PC-3 (cell line): ENCODE measurements at regions not wholly inside any gene's neighbourhood (a gene's known extent, or its start where the extent isn't known, plus 50 kb on each side); places are given as distances from the start of the nearest gene placed in this dataset.
A peak's percentile ranks its signal among the peaks of the same experiment; 100 is the strongest.

Experiments
- ATAC-seq: fragments of 200-7000 bp; cut with Tn5 transposase; 2 replicates; pipeline ENCODE4 v1.9.1; 2020; ENCODE audit warnings: mild to moderate bottlenecking, moderate library complexity
- BruUV-seq: library from RNA; stranded (reverse); fragments of 400-500 nt; replicated peaks from 2 replicates; lab custom pipeline; 2021; lab: Mats Ljungman, UMichigan
- CTCF ChIA-PET: fragments of 300-600 bp; sonication (Branson Sonifier 250); formaldehyde crosslinking; loops from one replicate; lab custom pipeline; 2022; ENCODE audit warnings: antibody characterized with exemption; lab: Charles Lee
- POLR2A ChIA-PET: fragments of 300-600 bp; sonication (Branson Sonifier 250); formaldehyde crosslinking; loops from one replicate; lab custom pipeline; 2022; ENCODE audit warnings: antibody characterized with exemption; ENCODE audit not compliant: unreplicated experiment; lab: Charles Lee
- DNase-seq: peaks from one replicate; pipeline ENCODE4 v3.0.0-alpha.2; 2015
- H2AFZ ChIP-seq: fragments of 300-600 bp; sonication (generic); 2 replicates; pipeline ENCODE4 v1.6.0; 2016; ENCODE audit warnings: antibody characterized with exemption, low read length
- H3F3A ChIP-seq: fragments of 300-600 bp; sonication (generic); one replicate; pipeline ENCODE4 v1.6.0; 2017; ENCODE audit warnings: antibody characterized with exemption, low read length, control low read depth, mild to moderate bottlenecking; ENCODE audit not compliant: unreplicated experiment
- H3K27ac ChIP-seq: fragments of 300-600 bp; sonication (generic); 2 replicates; pipeline ENCODE4 v1.5.1; 2016; ENCODE audit warnings: mild to moderate bottlenecking, low read length
- H3K27me3 ChIP-seq: fragments of 300-600 bp; sonication (generic); 2 replicates; pipeline ENCODE4 v1.6.1; 2016; ENCODE audit warnings: low read length, mixed read lengths
- H3K36me3 ChIP-seq: fragments of 300-600 bp; sonication (generic); 2 replicates; pipeline ENCODE4 v1.6.1; 2016; ENCODE audit warnings: low read depth, mixed run types, low read length, mixed read lengths
- H3K4me1 ChIP-seq: fragments of 300-600 bp; sonication (generic); 2 replicates; pipeline ENCODE4 v1.5.1; 2016; ENCODE audit warnings: low read length; ENCODE audit not compliant: insufficient read depth
- H3K4me2 ChIP-seq: fragments of 300-600 bp; sonication (generic); 2 replicates; pipeline ENCODE4 v1.6.0; 2016; ENCODE audit warnings: low read length
- H3K4me3 ChIP-seq: fragments of 300-600 bp; sonication (generic); 2 replicates; pipeline ENCODE4 v1.5.1; 2016; ENCODE audit warnings: mild to moderate bottlenecking, low read length, mixed read lengths
- H3K79me2 ChIP-seq: fragments of 300-600 bp; sonication (generic); 2 replicates; pipeline ENCODE4 v1.6.1; 2017; ENCODE audit warnings: low read length, mixed read lengths
- H3K9ac ChIP-seq: fragments of 300-600 bp; sonication (generic); 2 replicates; pipeline ENCODE4 v1.6.0; 2016; ENCODE audit warnings: mild to moderate bottlenecking, low read length
- H3K9me2 ChIP-seq: fragments of 300-600 bp; sonication (generic); replicated peaks from 2 replicates; pipeline ENCODE4 v1.6.1; 2016; ENCODE audit warnings: mixed run types, low read length, mixed read lengths
- H3K9me3 ChIP-seq: fragments of 300-600 bp; sonication (generic); 2 replicates; pipeline ENCODE4 v1.6.1; 2016; ENCODE audit warnings: low read length, mixed read lengths
- H4K20me1 ChIP-seq: fragments of 300-600 bp; sonication (generic); 2 replicates; pipeline ENCODE4 v1.6.1; 2016; ENCODE audit warnings: low read length, mixed read lengths
- EZH2 ChIP-seq: fragments of 300-600 bp; sonication (generic); IDR thresholded peaks from one replicate; pipeline ENCODE4 v1.6.1; 2017; ENCODE audit warnings: antibody characterized with exemption, mild to moderate bottlenecking, low read length; ENCODE audit not compliant: unreplicated experiment
- EZH2phosphoT487 ChIP-seq: fragments of 300-600 bp; sonication (generic); IDR thresholded peaks from 2 replicates; pipeline ENCODE4 v1.6.1; 2018; ENCODE audit warnings: mild to moderate bottlenecking, antibody characterized with exemption, low read length, borderline replicate concordance
- intact Hi-C: fragments of 100-400 bp; cut with micrococcal nuclease; formaldehyde crosslinking; loops from 2 replicates; pipeline ENCODE4 v1.9.0; 2023
- TF ChIP-seq, protein P1 (sequence below): fragments of 300-600 bp; sonication (generic); conservative IDR thresholded peaks from 2 replicates; pipeline ENCODE4 v1.5.1; 2017; ENCODE audit warnings: antibody characterized with exemption, low read depth, mild to moderate bottlenecking, low read length

DNA sequence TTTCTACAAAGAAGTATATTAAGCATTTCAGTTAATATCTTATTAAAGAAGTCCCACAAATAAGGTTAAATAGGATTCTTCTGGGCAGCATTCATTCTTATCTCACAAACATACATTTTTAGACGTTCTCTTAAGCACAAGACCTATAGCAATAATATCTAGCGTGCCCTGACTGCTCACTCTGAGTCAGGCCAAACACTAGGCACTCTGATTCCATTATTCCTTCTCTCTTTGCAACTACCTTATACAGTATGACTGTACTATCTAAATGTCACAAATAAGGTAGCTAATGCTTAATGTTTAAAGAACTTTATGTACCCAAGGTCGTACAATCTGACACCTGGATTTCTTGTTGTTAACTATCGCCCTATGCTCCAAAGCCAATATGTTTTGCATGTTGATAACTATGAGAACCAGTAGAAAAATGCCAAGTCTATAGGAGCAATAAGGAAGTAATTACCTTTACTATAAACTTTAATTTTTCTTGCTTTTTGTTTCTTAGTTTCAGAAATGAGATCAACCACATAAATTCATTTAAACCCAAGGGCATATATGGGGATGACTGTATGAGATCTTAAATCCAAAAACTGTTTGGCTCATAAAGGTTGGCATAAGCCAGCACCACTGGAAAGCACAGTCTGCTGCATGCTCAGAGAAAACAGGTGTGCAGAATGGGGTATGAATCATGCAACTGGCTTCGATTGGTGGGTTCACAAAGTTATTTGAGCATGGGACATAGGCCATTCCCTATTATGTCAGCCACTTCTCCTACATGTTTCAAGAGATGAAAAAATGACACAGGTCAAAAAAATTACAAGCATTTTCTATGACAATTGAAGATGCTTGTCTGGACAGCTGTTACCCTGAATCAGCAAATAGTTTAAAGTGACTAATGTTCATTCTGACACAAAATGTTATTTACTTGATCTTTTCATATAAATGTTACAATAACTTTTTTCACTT is 352.0 kb downstream of the IRS1 start:
- intact Hi-C loops: loop anchor here (2.0 kb wide), 1 partner anchor 21 kb away; no protein-coding TSS in a partner anchor
- CTCF ChIA-PET: no interaction called here
- Histone ChIP-seq H3K4me2 (0 out of 2 replicates have a peak overlapping the region, but pooled peaks have one; percentile 1), H4K20me1 (no peaks in the 10 kb centered on the region), H3K9me2 (no peaks in the 10 kb centered on the region), H3K9ac (no peak overlapping the region), H3K36me3 (peaks cover 3% of the 10 kb centered on the region; the same call in 1 of the 2 replicates), H3F3A (no peaks in the 10 kb centered on the region), H3K27ac (no peak overlapping the region), H3K4me1 (peaks cover 15% of the 10 kb centered on the region), H3K9me3 (peaks cover 5% of the 10 kb centered on the region; the same call in 1 of the 2 replicates), H3K79me2 (no peaks in the 10 kb centered on the region), H2AFZ (no peak overlapping the region), H3K27me3 (no peaks in the 10 kb centered on the region), H3K4me3 (no peak overlapping the region)
- no TSS peak for BruUV-seq
- peak; percentile 84 for DNase-seq
- POLR2A ChIA-PET: no interaction called here
- TF ChIP-seq, protein P1, sequence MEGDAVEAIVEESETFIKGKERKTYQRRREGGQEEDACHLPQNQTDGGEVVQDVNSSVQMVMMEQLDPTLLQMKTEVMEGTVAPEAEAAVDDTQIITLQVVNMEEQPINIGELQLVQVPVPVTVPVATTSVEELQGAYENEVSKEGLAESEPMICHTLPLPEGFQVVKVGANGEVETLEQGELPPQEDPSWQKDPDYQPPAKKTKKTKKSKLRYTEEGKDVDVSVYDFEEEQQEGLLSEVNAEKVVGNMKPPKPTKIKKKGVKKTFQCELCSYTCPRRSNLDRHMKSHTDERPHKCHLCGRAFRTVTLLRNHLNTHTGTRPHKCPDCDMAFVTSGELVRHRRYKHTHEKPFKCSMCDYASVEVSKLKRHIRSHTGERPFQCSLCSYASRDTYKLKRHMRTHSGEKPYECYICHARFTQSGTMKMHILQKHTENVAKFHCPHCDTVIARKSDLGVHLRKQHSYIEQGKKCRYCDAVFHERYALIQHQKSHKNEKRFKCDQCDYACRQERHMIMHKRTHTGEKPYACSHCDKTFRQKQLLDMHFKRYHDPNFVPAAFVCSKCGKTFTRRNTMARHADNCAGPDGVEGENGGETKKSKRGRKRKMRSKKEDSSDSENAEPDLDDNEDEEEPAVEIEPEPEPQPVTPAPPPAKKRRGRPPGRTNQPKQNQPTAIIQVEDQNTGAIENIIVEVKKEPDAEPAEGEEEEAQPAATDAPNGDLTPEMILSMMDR: no peak
- TF ChIP-seq EZH2 (no peak), EZH2phosphoT487 (no peak)
- peak; percentile 78 for ATAC-seq

- Histone ChIP-seq H3K27ac (no peak overlapping the region), H4K20me1 (no peaks in the 10 kb centered on the region), H3K4me2 (no peak overlapping the region), H3K4me1 (peaks cover 15% of the 10 kb centered on the region), H3K27me3 (no peaks in the 10 kb centered on the region), H3K9me3 (no peaks in the 10 kb centered on the region), H3F3A (no peaks in the 10 kb centered on the region), H3K9ac (no peak overlapping the region), H3K9me2 (no peaks in the 10 kb centered on the region), H3K4me3 (no peak overlapping the region), H2AFZ (no peak overlapping the region), H3K36me3 (no peaks in the 10 kb centered on the region; the same call in 1 of the 2 replicates), H3K79me2 (no peaks in the 10 kb centered on the region)
- no TSS peak for BruUV-seq
- TF ChIP-seq EZH2phosphoT487: no peak
- no peak for TF ChIP-seq EZH2
- TF ChIP-seq, protein P1: no peak
- intact Hi-C loops: no loop called here
- POLR2A ChIA-PET: interaction anchor here (0.5 kb wide), 1 partner anchor 19 kb away, joined by 7 read pairs; no protein-coding TSS in a partner anchor
- no peak for DNase-seq
- CTCF ChIA-PET: no interaction called here
- ATAC-seq: no peak
Observed at GRCh38 chr2:226446406-226447001, 353.1 kb downstream of the IRS1 start.
